Stimulated activated CD8-positive, alpha-beta memory T cell treated with anti-CD3 and anti-CD28 coated beads, Interleukin-15, amount 100 ng/mL, for 24 hours (primary cell): ENCODE measurements at regions not wholly inside any gene's neighbourhood (a gene's known extent, or its start where the extent isn't known, plus 50 kb on each side); places are given as distances from the start of the nearest gene placed in this dataset.
"Not testable (repeated sequence)": the region's sequence is repeated elsewhere in the genome, so short reads cannot be mapped to it uniquely, and the experiment has no call there.

Source experiments
- DNase-seq: peaks from one replicate; pipeline ENCODE4 v3.0.0-alpha.2; 2020; ENCODE audit warnings: low read depth

- DNase-seq = not testable (repeated sequence)
Observed at GRCh38 chrX:128954697-128955096, 568.6 kb downstream of the SMARCA1 start.

GRCh38 chrX:128931071-128931470, 592.2 kb downstream of the SMARCA1 start:
- DNase-seq = no peak

GRCh38 chrX:128929271-128930057, 593.8 kb downstream of the SMARCA1 start:
- no peak for DNase-seq

- DNase-seq = no peak
Observed at GRCh38 chrX:128928636-128929035, 594.7 kb downstream of the SMARCA1 start.

- no peak for DNase-seq
Observed at GRCh38 chrX:128927363-128927762, 595.9 kb downstream of the SMARCA1 start.

GRCh38 chrX:128906753-128907152, 616.5 kb downstream of the SMARCA1 start:
- DNase-seq = no peak

GRCh38 chrX:128901018-128901417, 622.3 kb downstream of the SMARCA1 start:
- DNase-seq = no peak

GRCh38 chrX:128897621-128898020, 625.7 kb downstream of the SMARCA1 start:
- DNase-seq = no peak

- DNase-seq = no peak
Observed at GRCh38 chrX:128891554-128891953, 631.7 kb downstream of the SMARCA1 start.

GRCh38 chrX:128884430-128884829, 638.9 kb downstream of the SMARCA1 start:
- no peak for DNase-seq

GRCh38 chrX:128883650-128884049, 639.6 kb downstream of the SMARCA1 start:
- DNase-seq = no peak

GRCh38 chrX:128870361-128870760, 652.9 kb downstream of the SMARCA1 start:
- DNase-seq = no peak

- DNase-seq = no peak
Observed at GRCh38 chrX:128862557-128862956, 660.7 kb downstream of the SMARCA1 start.

GRCh38 chrX:128848374-128848773, 674.9 kb downstream of the SMARCA1 start:
- DNase-seq = no peak

- DNase-seq = no peak
Observed at GRCh38 chrX:128846385-128846784, 676.9 kb downstream of the SMARCA1 start.

GRCh38 chrX:128818690-128819089, 704.6 kb downstream of the SMARCA1 start:
- no peak for DNase-seq

GRCh38 chrX:128816919-128817318, 706.4 kb downstream of the SMARCA1 start:
- no peak for DNase-seq

- DNase-seq = no peak
Observed at GRCh38 chrX:128807367-128807766, 715.9 kb downstream of the SMARCA1 start.

GRCh38 chrX:128805236-128805635, 718.1 kb downstream of the SMARCA1 start:
- no peak for DNase-seq

GRCh38 chrX:128804828-128805227, 718.5 kb downstream of the SMARCA1 start:
- no peak for DNase-seq

- no peak for DNase-seq
Observed at GRCh38 chrX:128800138-128800537, 723.2 kb downstream of the SMARCA1 start.

- not testable (repeated sequence) for DNase-seq
Observed at GRCh38 chrX:128783139-128783538, 730.9 kb upstream of the ACTRT1 start.

GRCh38 chrX:128781506-128781905, 729.3 kb upstream of the ACTRT1 start:
- DNase-seq = no peak

GRCh38 chrX:128780934-128781333, 728.7 kb upstream of the ACTRT1 start:
- DNase-seq = no peak
